Endothelial cell of umbilical vein (primary cell): ENCODE measurements at regions not wholly inside any gene's neighbourhood (a gene's known extent, or its start where the extent isn't known, plus 50 kb on each side); places are given as distances from the start of the nearest gene placed in this dataset.

Source experiments
- BruUV-seq: library from RNA; stranded (reverse); fragments of 400-500 nt; replicated peaks from 2 replicates; lab custom pipeline; 2021; lab: Mats Ljungman, UMichigan
- CTCF ChIA-PET: fragments of 300-600, 350-600 bp; sonication (Branson Sonifier 250); formaldehyde crosslinking; loops from one replicate; lab custom pipeline; 2021; ENCODE audit warnings: antibody characterized with exemption, inconsistent platforms; lab: Charles Lee
- POLR2A ChIA-PET: fragments of 300-600, 350-600 bp; sonication (Branson Sonifier 250); formaldehyde crosslinking; loops from one replicate; lab custom pipeline; 2021; ENCODE audit warnings: antibody characterized with exemption, inconsistent platforms; lab: Charles Lee
- DNase-seq: peaks from one replicate; pipeline ENCODE4 v3.0.0-alpha.2; 2011; ENCODE audit warnings: low read depth, low spot score
- FAIRE-seq: peaks from 2 replicates; lab custom pipeline; 2011; peaks lifted over from hg19 to GRCh38; lab: Jason Lieb, UNC
- H2AFZ ChIP-seq: 2 replicates; pipeline ENCODE4 v1.6.0; 2012; ENCODE audit warnings: low read depth, low read length, control low read depth, inconsistent platforms
- H3K27ac ChIP-seq: 2 replicates; pipeline ENCODE4 v1.5.1; 2011; ENCODE audit warnings: low read depth, mild to moderate bottlenecking, control low read depth, low read length, moderate library complexity; ENCODE audit not compliant: insufficient read depth
- H3K27me3 ChIP-seq, 2 experiments: 2 replicates each; pipeline versions ENCODE4 v1.6.0 to v1.6.1; 2011; ENCODE audit warnings: low read length in 2 of 2, mixed read lengths in 1 of 2; ENCODE audit not compliant: control insufficient read depth in 2 of 2, insufficient read depth in 2 of 2
- H3K36me3 ChIP-seq, 2 experiments: 2 replicates in 1 of 2; 3 replicates in 1 of 2; pipeline ENCODE4 v1.5.1; 2011; ENCODE audit warnings: low read length in 2 of 2, mild to moderate bottlenecking in 1 of 2, moderate library complexity in 1 of 2; ENCODE audit not compliant: control insufficient read depth in 2 of 2, insufficient read depth in 2 of 2; ENCODE audit errors: extremely low read depth in 1 of 2
- H3K4me1 ChIP-seq: 3 replicates; pipeline ENCODE4 v1.5.1; 2011; ENCODE audit warnings: mild to moderate bottlenecking, low read length; ENCODE audit not compliant: control insufficient read depth, insufficient read depth; ENCODE audit errors: extremely low read depth
- H3K4me2 ChIP-seq: 2 replicates; pipeline ENCODE4 v1.6.1; 2011; ENCODE audit warnings: low read length, control low read depth, mixed read lengths; ENCODE audit not compliant: insufficient read depth
- H3K4me3 ChIP-seq, 3 experiments: fragments of 200-600 bp in 1 of 3; sonication (generic), shearing (Covaris generic) in 1 of 3; replicated peaks in 1 of 3; 2 replicates each; pipeline ENCODE4 v1.5.1; 2011 to 2016; ENCODE audit warnings: control low read depth in 3 of 3, low read length in 3 of 3, mild to moderate bottlenecking in 2 of 3, inconsistent platforms in 1 of 3, low read depth in 1 of 3, moderate library complexity in 1 of 3; ENCODE audit not compliant: insufficient read depth in 1 of 3
- H3K79me2 ChIP-seq: 2 replicates; pipeline ENCODE4 v1.6.0; 2012; ENCODE audit warnings: low read length, inconsistent platforms; ENCODE audit not compliant: control insufficient read depth, insufficient read depth
- H3K9ac ChIP-seq: replicated peaks from 2 replicates; pipeline ENCODE3; 2011; ENCODE audit warnings: low read length, control low read depth; ENCODE audit not compliant: insufficient read depth; ENCODE audit errors: extremely low read depth
- H3K9me1 ChIP-seq: replicated peaks from 3 replicates; pipeline ENCODE4 v1.6.0; 2011; ENCODE audit warnings: mild to moderate bottlenecking, low read length; ENCODE audit not compliant: control insufficient read depth, insufficient read depth; ENCODE audit errors: extremely low read depth
- H3K9me3 ChIP-seq: replicated peaks from 2 replicates; pipeline ENCODE4 v1.5.1; 2012; ENCODE audit warnings: low read length, inconsistent platforms; ENCODE audit not compliant: control insufficient read depth, insufficient read depth
- H4K20me1 ChIP-seq: replicated peaks from 2 replicates; pipeline ENCODE3; 2011; ENCODE audit warnings: mild to moderate bottlenecking, low read length; ENCODE audit not compliant: control insufficient read depth, insufficient read depth; ENCODE audit errors: extremely low read depth
- CTCF ChIP-seq, 2 donors: IDR thresholded peaks; 1 replicate in 1 of 2; 2 replicates in 1 of 2; pipeline ENCODE4 v1.5.1; 2011; ENCODE audit warnings: low read length in 2 of 2, mild to moderate bottlenecking in 2 of 2, moderate library complexity in 2 of 2, control low read depth in 1 of 2, inconsistent platforms in 1 of 2, low read depth in 1 of 2; ENCODE audit not compliant: insufficient read depth in 1 of 2; ENCODE audit errors: extremely low read depth in 1 of 2
- EZH2 ChIP-seq: IDR thresholded peaks from 2 replicates; pipeline ENCODE4 v1.6.1; 2012; ENCODE audit warnings: borderline replicate concordance, low read depth, mild to moderate bottlenecking, moderate library complexity, low read length, inconsistent platforms; ENCODE audit not compliant: severe bottlenecking
- FOS ChIP-seq: IDR thresholded peaks from 2 replicates; pipeline ENCODE4 v1.6.1; 2011; ENCODE audit warnings: mild to moderate bottlenecking, low read length, moderate library complexity, borderline replicate concordance; ENCODE audit not compliant: insufficient read depth
- GATA2 ChIP-seq: IDR thresholded peaks from 2 replicates; pipeline ENCODE4 v1.7.0; 2011; ENCODE audit warnings: low read depth, mild to moderate bottlenecking, moderate library complexity, mixed read lengths, low read length; ENCODE audit not compliant: insufficient read length, insufficient read depth
- JUN ChIP-seq: IDR thresholded peaks from 2 replicates; pipeline ENCODE4 v1.6.1; 2011; ENCODE audit warnings: borderline replicate concordance, low read depth; ENCODE audit not compliant: insufficient read length, insufficient read depth
- MAX ChIP-seq: IDR thresholded peaks from 2 replicates; pipeline ENCODE4 v1.6.1; 2011; ENCODE audit not compliant: insufficient read depth, insufficient read length
- MYC ChIP-seq: IDR thresholded peaks from one replicate; pipeline ENCODE4 v1.6.1; 2011; ENCODE audit warnings: mild to moderate bottlenecking, low read depth, low read length
- POLR2A ChIP-seq: IDR thresholded peaks from 2 replicates; pipeline ENCODE4 v1.6.1; 2012; ENCODE audit warnings: low read depth, mild to moderate bottlenecking, control low read depth, low read length
- POLR2AphosphoS5 ChIP-seq: IDR thresholded peaks from 2 replicates; pipeline ENCODE4 v1.6.1; 2012; ENCODE audit warnings: low read depth, mild to moderate bottlenecking, control low read depth, low read length, moderate library complexity; ENCODE audit not compliant: insufficient read depth
- dilution Hi-C: fragments of 300-500 bp; cut with MboI; formaldehyde crosslinking; loops from one replicate; pipeline ENCODE4 v1.15.0; 2019; ENCODE audit warnings: low sequenced_read_pairs; ENCODE audit not compliant: extremely low pct_ligation_motif_present
- intact Hi-C: fragments of 100-400 bp; cut with micrococcal nuclease; formaldehyde crosslinking; loops from one replicate; pipeline ENCODE4 v1.10.0; 2022

GRCh38 chr2:8394569-8395359, 287.1 kb upstream of the ID2 start:
- Histone ChIP-seq H4K20me1 (no peaks in the 10 kb centered on the region), H3K79me2 (no peaks in the 10 kb centered on the region), H3K27me3 (no peaks in the 10 kb centered on the region), H3K9ac (no peak overlapping the region), H3K4me1 (no peaks in the 10 kb centered on the region), H3K4me3 (no peak overlapping the region), H3K4me2 (no peak overlapping the region), H3K36me3 (no peaks in the 10 kb centered on the region), H3K27ac (no peak overlapping the region), H3K9me3 (peaks cover 2% of the 10 kb centered on the region), H3K9me1 (no peaks in the 10 kb centered on the region), H2AFZ (no peak overlapping the region)
- dilution Hi-C loops = no loop called here
- TF ChIP-seq POLR2AphosphoS5 (no peak), EZH2 (no peak), FOS (no peak), POLR2A (no peak), MYC (no peak), JUN (no peak), MAX (no peak), CTCF (IDR thresholded peaks at IDR 0.05; ENCODE audit: extremely low read depth in 1 of 2, insufficient read depth in 1 of 2, low read depth in 1 of 2, low read length in 2 of 2) (no peak), GATA2 (no peak)
- BruUV-seq = no TSS peak
- ChIA-PET CTCF (no interaction called here), POLR2A (no interaction called here)
- intact Hi-C loops = no loop called here
- FAIRE-seq = no peak
- no peak for DNase-seq
